ENCODE measurements at regions not wholly inside any gene's neighbourhood (a gene's known extent, or its start where the extent isn't known, plus 50 kb on each side); places are given as distances from the start of the nearest gene placed in this dataset.
"Not testable (repeated sequence)": the region's sequence is repeated elsewhere in the genome, so short reads cannot be mapped to it uniquely, and the experiment has no call there.

DNA sequence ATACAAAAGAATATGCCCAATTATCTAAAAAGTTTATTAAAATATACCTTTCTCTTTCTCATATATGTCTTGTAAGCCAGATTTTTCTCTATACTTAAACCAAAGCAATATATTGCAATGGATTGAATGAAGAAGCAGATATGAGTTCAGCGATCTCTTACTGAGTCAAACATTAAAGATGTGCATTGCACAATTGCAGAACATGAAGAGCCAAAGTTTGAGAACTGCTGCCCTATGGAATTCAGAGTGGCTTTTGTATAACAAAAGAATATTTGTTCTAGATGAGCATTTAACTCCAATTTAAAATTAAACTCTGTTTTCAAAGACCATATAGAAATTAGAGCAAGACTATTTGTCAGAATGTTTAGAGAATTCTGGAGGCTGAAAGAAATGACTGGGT lies 519.0 kb upstream of the DAB2 start:
- DNase-seq, result no peak

GRCh38 chr5:39942606-39943005 lies 517.8 kb upstream of the DAB2 start:
- DNase-seq, result no peak

DNA sequence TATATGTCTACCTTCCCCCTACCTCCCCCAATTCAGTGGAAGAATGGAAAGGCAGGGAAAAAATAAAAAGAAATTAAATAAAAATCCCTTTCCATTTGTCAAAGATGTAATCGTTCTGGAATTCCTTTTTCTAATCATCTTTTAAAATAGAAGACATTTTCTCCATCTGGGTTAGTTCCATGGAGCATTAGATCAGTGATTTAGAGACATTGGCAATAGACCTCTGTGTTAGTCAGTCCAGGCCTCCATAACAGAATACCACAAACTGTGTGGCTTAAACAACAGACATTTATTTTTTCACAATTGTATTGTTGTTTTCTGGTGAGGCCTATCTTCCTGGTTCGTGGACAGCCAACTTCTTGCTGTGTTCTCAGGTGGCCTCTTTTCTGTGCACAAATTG lies 516.6 kb upstream of the DAB2 start:
- no peak for DNase-seq

GRCh38 chr5:39934830-39935229 lies 510.1 kb upstream of the DAB2 start:
- no peak for DNase-seq

GRCh38 chr5:39933061-39933460 lies 508.3 kb upstream of the DAB2 start:
- no peak for DNase-seq

DNA sequence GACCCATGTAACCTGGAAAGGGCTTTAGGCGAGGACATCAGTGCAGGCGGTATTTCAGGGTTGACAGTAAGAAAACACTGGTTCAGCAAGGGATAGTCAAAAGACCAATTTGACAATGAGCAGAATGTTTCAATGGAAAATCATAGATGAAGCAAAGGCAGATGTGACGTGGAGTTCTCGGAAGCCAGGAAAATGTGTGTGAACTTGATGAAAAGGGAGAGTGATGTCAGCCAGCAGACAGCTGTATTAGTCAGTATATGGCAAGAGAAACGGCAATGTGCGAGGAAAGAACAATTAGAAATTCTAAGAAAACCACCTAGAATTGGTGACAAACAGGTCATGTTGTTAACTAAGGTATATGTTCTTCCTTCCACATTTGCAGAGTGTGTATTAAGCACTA lies 503.9 kb upstream of the DAB2 start:
- no peak for DNase-seq

- DNase-seq, result no peak
Observed at GRCh38 chr5:39919876-39920275, 495.1 kb upstream of the DAB2 start.

DNA sequence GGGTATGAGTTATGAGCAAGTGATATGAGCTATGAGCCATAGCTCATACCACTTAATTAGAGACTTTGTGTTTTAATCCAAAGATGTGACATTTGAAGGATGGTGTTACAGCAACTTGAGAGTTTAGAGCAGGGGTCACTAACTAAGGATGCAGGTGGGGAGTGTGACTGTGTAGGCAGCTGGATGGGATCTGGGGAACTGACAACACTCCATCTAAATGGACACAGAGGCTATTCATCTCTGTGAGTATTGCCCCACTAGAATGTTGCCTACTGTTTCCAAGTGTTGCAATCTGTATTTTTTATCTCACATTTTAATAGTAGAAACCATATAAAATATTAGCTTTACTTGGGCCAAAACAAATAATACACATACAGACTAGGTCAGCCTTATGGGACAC lies 488.1 kb upstream of the DAB2 start:
- no peak for DNase-seq

- DNase-seq, result not testable (repeated sequence)
Observed at GRCh38 chr5:39907267-39907951, 482.6 kb upstream of the DAB2 start.

DNA sequence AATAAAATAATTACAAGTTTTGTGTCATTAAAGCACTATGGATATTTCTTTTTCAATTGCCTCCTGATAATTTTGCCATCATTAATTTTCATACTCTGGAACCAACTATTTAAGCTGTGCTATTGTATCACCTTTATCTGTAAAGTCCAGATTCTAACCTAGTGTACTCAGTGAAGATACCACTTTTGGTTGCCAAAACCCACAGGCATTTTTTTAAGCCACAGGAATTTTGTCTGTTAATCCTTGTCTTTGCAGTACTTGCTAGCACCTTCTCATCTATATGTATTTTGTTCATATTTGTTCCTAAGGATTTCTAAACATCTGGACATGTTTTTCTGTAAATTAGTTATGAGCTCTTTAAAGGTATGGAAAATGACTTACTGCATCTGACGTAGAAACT lies 481.4 kb upstream of the DAB2 start:
- DNase-seq, result no peak

- DNase-seq, result no peak
Observed at GRCh38 chr5:39905356-39905755, 480.6 kb upstream of the DAB2 start.

DNA sequence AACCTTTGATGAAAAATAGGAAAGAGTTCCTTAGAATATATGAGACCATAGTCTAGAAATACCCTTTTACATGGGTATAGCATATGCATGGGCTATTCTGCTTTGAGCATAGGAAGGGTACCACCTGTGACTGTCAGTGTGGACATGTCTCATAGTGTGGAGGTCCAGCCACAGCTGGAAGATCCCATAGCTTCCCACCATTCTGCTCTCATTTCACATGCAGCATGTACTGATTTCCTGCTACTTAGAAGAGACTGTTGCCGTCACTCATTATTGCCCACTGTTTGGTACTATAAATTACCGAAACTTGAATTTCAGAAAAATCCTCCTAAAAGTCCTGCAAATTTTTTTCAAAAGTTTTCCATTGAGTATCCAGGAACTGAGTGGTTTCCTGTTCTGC lies 477.8 kb upstream of the DAB2 start:
- DNase-seq, result no peak

DNA sequence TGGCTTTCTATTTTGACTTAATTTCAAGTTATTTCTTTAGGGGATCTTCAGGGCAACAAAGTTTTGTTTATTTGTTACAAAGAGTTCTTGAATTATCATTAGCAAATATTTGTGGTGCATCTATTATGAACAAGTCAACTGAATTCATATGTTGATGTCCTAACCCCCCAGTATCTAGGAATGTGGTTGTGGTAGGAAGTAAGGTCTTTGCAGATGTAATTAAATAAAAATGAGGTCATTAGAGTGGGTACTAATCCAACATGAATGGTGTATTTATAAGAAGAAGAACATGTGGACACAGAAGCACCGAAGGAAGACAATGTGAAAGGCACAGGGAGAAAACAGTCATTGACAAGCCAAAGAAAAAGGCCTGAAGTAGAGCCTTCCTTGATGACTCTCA lies 474.0 kb upstream of the DAB2 start:
- no peak for DNase-seq

DNA sequence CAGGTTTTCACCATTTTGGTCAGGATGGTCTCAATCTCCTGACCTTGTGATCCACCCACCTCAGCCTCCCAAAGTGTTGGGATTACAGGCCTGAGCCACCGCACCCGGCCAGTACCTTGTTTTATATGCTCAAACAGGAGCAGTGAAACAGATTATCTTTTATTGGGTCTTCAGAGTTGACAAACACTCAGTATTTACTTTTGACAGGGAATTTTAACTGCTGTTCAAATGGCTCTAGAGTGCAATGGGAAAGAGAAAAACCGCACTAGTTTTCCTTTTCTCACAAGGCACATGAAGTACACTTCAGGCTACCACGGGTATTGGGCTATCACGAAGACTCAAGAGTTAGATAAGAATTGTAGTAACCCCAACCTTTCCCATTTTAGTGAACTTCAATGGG lies 471.9 kb upstream of the DAB2 start:
- no peak for DNase-seq

GRCh38 chr5:39896104-39896503 lies 471.3 kb upstream of the DAB2 start:
- DNase-seq, result no peak

DNA sequence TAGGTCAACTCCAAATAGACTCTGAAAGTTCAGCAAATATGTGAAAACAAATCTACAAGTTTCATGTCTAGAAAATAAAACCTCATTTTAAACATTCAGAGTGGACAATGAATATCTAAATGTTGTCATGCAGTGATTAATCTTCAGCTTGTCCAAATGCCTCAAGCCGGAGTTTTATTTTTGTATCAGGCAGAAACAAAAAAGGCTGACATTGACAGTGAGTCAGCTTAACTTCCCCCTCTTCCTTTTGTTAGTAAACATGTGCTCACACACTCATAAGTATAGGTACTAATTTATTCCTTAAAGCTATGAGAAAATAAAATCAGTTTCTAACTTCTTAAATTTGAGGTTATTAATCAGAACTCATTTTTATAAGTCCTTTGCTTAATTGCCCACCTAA lies 467.9 kb upstream of the DAB2 start:
- DNase-seq, result no peak

DNA sequence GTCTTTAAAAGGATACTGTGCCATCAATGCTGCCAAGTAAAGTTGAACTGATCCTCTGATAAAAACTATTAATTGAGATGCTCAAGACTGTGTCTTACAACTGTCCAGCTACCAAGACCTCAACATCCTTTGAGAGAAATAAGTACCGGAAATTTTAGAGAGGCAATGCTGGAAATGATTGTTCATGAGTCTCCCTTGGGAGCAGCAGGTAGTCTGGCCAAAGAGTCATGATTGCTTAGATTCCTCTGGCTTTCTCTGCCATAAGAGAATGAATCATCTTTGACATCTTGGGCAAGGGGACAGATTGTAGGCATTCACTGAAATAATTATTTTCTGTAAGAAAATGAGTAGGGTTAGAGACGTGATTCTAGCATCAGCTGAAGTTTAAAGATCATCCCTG lies 466.6 kb upstream of the DAB2 start:
- no peak for DNase-seq

GRCh38 chr5:39880985-39881384 lies 456.2 kb upstream of the DAB2 start:
- DNase-seq, result no peak

DNA sequence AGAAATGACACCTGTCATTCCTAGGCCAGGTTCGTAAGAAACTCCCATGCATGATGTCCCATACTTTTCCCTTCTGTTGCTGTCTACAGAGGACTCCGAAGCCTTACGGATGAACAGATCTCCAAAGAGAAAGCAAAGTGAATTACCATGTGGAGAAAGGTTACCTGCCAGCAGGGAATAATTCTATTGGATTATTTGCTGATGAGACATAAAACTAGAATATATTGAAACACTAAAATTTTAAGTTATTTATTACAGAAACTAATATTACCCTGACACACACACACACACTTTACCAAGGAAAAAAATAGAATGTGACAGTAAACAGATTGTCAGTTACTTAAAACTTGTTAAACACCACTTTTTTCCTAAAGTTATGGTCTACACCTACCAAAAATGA lies 452.7 kb upstream of the DAB2 start:
- no peak for DNase-seq

GRCh38 chr5:39876146-39876545 lies 451.4 kb upstream of the DAB2 start:
- no peak for DNase-seq

GRCh38 chr5:39870137-39870536 lies 445.4 kb upstream of the DAB2 start:
- no peak for DNase-seq

DNA sequence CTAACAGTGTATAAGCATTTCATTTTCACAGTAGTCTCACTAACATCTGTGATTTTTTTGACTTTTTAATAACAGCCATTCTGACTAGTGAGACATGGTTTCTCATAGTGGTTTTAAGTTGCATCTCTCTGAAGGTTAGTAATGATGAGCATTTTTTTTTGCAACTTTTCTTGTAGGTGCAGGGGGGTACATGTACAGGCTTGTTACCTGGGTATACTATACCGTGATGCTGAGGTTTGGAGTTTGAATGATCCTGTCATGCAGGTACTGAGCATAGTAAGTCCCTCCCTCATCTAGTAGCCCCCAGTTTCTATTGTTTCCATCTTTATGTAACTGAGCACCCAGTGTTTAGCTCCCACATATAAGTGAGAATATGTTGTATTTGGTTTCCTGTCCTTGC lies 444.6 kb upstream of the DAB2 start:
- DNase-seq, result no peak

- no peak for DNase-seq
Observed at GRCh38 chr5:39867923-39868322, 443.1 kb upstream of the DAB2 start.

DNA sequence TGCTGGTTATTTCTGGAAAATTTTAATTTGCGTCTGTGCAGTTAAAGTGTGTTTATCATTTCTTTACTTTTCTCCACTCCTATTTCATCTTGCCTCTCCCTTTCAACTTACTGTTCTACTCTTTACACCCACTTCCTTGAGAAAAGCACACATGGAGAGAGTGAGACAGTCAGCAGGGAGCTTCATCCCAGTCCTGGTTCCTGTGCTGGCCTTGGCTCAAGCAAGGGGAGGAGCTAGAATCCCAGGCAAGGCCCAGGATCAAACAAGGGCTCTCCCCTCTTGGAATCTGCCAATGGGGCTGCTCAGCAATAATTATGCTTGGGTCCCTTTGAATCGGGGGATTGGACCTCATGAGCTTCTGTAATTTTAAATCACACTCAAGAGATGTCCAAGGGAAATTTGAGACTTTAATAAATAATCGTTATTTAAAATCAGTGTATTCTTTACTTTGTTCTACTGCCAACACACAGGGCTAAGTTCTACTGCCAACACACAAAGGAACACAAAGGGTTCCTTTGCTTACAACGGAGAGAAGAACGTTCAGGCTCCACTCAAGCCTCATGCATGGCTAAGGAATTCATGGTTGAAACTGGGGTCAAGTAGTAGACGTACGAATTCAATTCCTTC lies 439.3 kb upstream of the DAB2 start:
- DNase-seq, result no peak

- no peak for DNase-seq
Observed at GRCh38 chr5:39857041-39857440, 432.3 kb upstream of the DAB2 start.
